Prostate gland (tissue), 2 donors: ENCODE measurements at regions not wholly inside any gene's neighbourhood (a gene's known extent, or its start where the extent isn't known, plus 50 kb on each side); places are given as distances from the start of the nearest gene placed in this dataset.
A peak's percentile ranks its signal among the peaks of the same experiment; 100 is the strongest.

Experiments used
- DNase-seq: peaks from one replicate; pipeline ENCODE4 v3.0.0-alpha.2; 2019; ENCODE audit warnings: low spot score
- H3K27ac ChIP-seq, 2 donors: fragments of 200-600 bp; sonication (generic); 2 replicates each; pipeline ENCODE4 v1.5.1; 2017 to 2019
- H3K27me3 ChIP-seq: fragments of 200-600 bp; sonication (generic); replicated peaks from 2 replicates; pipeline ENCODE4 v1.5.1; 2019; ENCODE audit not compliant: insufficient read depth
- H3K36me3 ChIP-seq, 2 donors: fragments of 200-600 bp; sonication (generic); 1 replicate in 1 of 2; 2 replicates in 1 of 2; pipeline versions ENCODE4 v1.5.1 to v1.8.1; 2017 to 2019
- H3K4me1 ChIP-seq: fragments of 200-600 bp; sonication (generic); replicated peaks from 2 replicates; pipeline ENCODE4 v1.5.1; 2019
- H3K4me3 ChIP-seq, 2 donors: fragments of 200-600 bp; sonication (generic); 2 replicates each; pipeline ENCODE4 v1.5.1; 2017 to 2019
- H3K9me3 ChIP-seq: fragments of 200-600 bp; sonication (generic); 2 replicates; pipeline ENCODE4 v1.5.1; 2017
- POLR2A ChIP-seq: fragments of 450-650 bp; IDR thresholded peaks from one replicate; pipeline ENCODE4 v1.6.1; 2016; ENCODE audit warnings: antibody characterized with exemption, mild to moderate bottlenecking
- POLR2AphosphoS5 ChIP-seq: sonication (generic); formaldehyde crosslinking; IDR thresholded peaks from one replicate; pipeline ENCODE4 v1.6.1; 2017; ENCODE audit warnings: antibody characterized with exemption
- WGBS: methylation state at CpG from one replicate; pipeline ENCODE4 v1.1.5; 2018; 5-methylcytosine and 5-hydroxymethylcytosine counted together
- intact Hi-C: fragments of 100-400 bp; cut with DNase I; formaldehyde crosslinking; loops from one replicate; pipeline ENCODE4 v1.14.2; 2022
- TF ChIP-seq, protein P1 (sequence below), 4 experiments: fragments of 200-600 bp in 2 of 4; fragments of 450-650 bp in 2 of 4; sonication (generic) in 2 of 4; IDR thresholded peaks; 1 replicate in 3 of 4; 2 replicates in 1 of 4; pipeline ENCODE4 v1.5.1; 2016 to 2019; ENCODE audit warnings: antibody characterized with exemption in 4 of 4, mild to moderate bottlenecking in 2 of 4, moderate library complexity in 2 of 4

DNA sequence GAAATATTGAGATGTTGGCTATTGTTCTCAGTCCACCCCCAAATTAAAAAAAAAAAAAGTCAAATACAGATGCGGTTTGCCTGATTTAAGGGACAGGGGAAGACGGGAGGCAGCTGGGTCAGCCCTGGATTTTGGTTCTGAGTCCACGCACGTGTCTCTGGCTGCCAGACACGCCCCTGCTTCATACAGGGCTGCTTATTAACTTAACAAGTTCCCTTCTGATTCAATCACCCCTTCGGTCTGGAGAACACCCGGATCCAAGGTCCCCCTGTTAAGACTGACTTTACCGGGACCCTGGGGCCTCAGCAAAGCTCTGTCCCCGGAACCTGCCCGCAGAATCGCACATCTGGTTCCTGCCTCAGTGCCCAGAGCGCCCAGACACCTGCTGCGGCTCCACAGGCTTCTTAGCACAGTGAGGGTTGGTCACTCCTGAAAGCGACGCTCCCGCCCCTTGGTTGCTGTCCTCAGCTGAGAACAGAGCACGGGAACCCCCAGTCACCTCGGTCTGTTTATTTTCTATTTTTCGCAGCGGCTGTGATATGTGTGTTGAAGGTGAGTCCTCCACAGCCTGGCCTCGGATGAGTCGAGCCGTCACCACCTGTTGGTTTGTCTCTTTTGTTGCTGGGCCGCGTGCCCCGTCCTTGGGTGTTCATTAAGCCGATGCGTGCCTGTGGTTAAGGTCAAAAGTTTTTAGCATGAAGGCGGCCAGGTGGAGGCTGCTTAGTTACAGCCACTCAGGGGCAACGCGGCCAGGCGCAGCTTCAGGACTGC is 57.2 kb downstream of the RTP5 start:
- no peak overlapping the region for H3K27ac ChIP-seq
- WGBS = 61% methylated on average over 32 of the region's 32 CpGs
- H3K27me3 ChIP-seq = no peaks in the 10 kb centered on the region
- TF ChIP-seq POLR2AphosphoS5 (no peak), POLR2A (no peak)
- TF ChIP-seq, protein P1, sequence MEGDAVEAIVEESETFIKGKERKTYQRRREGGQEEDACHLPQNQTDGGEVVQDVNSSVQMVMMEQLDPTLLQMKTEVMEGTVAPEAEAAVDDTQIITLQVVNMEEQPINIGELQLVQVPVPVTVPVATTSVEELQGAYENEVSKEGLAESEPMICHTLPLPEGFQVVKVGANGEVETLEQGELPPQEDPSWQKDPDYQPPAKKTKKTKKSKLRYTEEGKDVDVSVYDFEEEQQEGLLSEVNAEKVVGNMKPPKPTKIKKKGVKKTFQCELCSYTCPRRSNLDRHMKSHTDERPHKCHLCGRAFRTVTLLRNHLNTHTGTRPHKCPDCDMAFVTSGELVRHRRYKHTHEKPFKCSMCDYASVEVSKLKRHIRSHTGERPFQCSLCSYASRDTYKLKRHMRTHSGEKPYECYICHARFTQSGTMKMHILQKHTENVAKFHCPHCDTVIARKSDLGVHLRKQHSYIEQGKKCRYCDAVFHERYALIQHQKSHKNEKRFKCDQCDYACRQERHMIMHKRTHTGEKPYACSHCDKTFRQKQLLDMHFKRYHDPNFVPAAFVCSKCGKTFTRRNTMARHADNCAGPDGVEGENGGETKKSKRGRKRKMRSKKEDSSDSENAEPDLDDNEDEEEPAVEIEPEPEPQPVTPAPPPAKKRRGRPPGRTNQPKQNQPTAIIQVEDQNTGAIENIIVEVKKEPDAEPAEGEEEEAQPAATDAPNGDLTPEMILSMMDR (IDR thresholded peaks at IDR 0.05) = no peak
- H3K9me3 ChIP-seq = no peaks in the 10 kb centered on the region
- intact Hi-C loops = no loop called here
- H3K4me3 ChIP-seq = no peak overlapping the region
- no peak for DNase-seq
- H3K4me1 ChIP-seq = no peaks in the 10 kb centered on the region
- H3K36me3 ChIP-seq = no peaks in the 10 kb centered on the region

DNA sequence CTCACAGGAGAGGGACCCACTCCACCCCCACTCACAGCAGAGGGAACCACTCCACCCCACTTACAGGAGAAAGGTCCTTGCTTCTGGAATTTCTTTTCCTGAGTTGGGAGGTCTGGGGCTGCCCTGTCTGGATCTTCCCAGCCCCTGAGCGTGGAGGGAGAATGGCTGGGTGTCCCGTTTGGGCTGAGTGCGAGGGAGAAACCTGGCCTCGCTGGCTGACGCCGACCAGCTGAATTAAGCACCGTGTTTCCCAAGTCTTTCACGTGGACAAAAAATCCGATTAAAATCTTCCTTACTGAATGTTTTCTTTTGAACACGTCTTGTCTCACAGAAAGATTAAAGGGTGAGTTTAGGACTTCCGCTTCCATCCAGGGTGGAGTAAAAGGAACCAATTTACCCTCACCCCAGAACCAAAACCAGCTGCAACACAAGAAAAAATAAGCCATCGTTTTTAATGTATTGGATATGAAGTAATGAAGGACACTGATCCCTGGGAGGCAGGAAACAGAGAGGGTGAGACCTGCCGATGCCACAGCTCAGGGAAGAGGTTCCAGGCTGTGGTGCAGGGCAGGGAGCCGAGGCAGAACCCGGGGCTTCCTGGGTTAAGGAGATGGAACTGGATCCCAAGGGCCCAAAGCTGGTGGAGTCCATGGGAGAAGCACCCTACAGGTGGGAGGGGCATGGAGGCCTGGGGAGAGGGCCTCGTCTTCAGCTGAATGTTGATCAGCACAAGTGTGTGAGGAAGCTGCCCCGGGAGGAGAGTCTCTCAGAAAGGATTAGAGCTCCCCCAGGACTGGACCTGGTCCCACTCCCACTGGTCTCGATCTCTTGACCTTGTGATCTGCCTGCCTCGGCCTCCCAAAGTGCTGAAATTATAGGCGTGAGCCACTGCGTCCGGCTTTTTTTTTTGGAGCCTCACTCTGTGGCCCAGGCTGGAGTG is 60.3 kb downstream of the RTP5 start:
- H3K4me1 ChIP-seq = peaks cover 3% of the 10 kb centered on the region
- no peaks in the 10 kb centered on the region for H3K36me3 ChIP-seq
- no peak overlapping the region for H3K27ac ChIP-seq
- H3K27me3 ChIP-seq = no peaks in the 10 kb centered on the region
- intact Hi-C loops = loop anchor here (10.0 kb wide), 1 partner anchor 45 kb away; no protein-coding TSS in a partner anchor
- WGBS = 84% methylated on average over 22 of the region's 22 CpGs
- no peak for DNase-seq
- no peak for TF ChIP-seq POLR2A
- TF ChIP-seq, protein P1 (IDR thresholded peaks at IDR 0.05) = no peak
- no peak for TF ChIP-seq POLR2AphosphoS5
- H3K4me3 ChIP-seq = no peak overlapping the region
- H3K9me3 ChIP-seq = no peaks in the 10 kb centered on the region

GRCh38 chr2:241931084-241931975 is 61.8 kb downstream of the RTP5 start:
- Histone ChIP-seq H3K27ac (peak overlapping the region in 1 of 2 donors; percentile 79), H3K4me1 (peaks cover 3% of the 10 kb centered on the region), H3K27me3 (no peaks in the 10 kb centered on the region), H3K4me3 (no peak overlapping the region), H3K36me3 (no peaks in the 10 kb centered on the region), H3K9me3 (no peaks in the 10 kb centered on the region)
- 96% methylated on average over 30 of the region's 30 CpGs for WGBS
- DNase-seq = no peak
- intact Hi-C loops = loop anchor here (10.0 kb wide), 1 partner anchor 47 kb away; no protein-coding TSS in a partner anchor
- TF ChIP-seq, protein P1 (IDR thresholded peaks at IDR 0.05) = no peak
- no peak for TF ChIP-seq POLR2A
- no peak for TF ChIP-seq POLR2AphosphoS5

GRCh38 chr2:241931976-241932898 is 62.7 kb downstream of the RTP5 start:
- TF ChIP-seq POLR2A (no peak), POLR2AphosphoS5 (no peak)
- TF ChIP-seq, protein P1 (IDR thresholded peaks at IDR 0.05) = no peak
- H3K27me3 ChIP-seq = no peaks in the 10 kb centered on the region
- peaks cover 3% of the 10 kb centered on the region for H3K4me1 ChIP-seq
- no peak for DNase-seq
- intact Hi-C loops = loop anchor here (10.0 kb wide), 1 partner anchor 47 kb away; no protein-coding TSS in a partner anchor
- no peaks in the 10 kb centered on the region for H3K36me3 ChIP-seq
- WGBS = 85% methylated on average over 31 of the region's 31 CpGs
- H3K4me3 ChIP-seq = no peak overlapping the region
- no peaks in the 10 kb centered on the region for H3K9me3 ChIP-seq
- H3K27ac ChIP-seq = peak overlapping the region; percentile 77 to 79
